ENCODE measurements at regions not wholly inside any gene's neighbourhood (a gene's known extent, or its start where the extent isn't known, plus 50 kb on each side); places are given as distances from the start of the nearest gene placed in this dataset.

- DNase-seq, result no peak
Measured at GRCh38 chr7:73964786-73965185, 63.2 kb upstream of the ELN start.

GRCh38 chr7:73966062-73966940, 61.7 kb upstream of the ELN start:
- no peak for DNase-seq

- DNase-seq, result no peak
Measured at GRCh38 chr7:73966941-73967831, 60.8 kb upstream of the ELN start.

- no peak for DNase-seq
Measured at GRCh38 chr7:73967832-73968290, 60.1 kb upstream of the ELN start.

- no peak for DNase-seq
Measured at GRCh38 chr7:73968487-73968886, 59.5 kb upstream of the ELN start.

GRCh38 chr7:73969991-73970390, 58.0 kb upstream of the ELN start:
- DNase-seq, result no peak

GRCh38 chr7:73970801-73971229, 57.2 kb upstream of the ELN start:
- no peak for DNase-seq

GRCh38 chr7:73971322-73971703, 56.7 kb upstream of the ELN start:
- DNase-seq, result no peak

GRCh38 chr7:73971704-73972341, 56.1 kb upstream of the ELN start:
- no peak for DNase-seq

GRCh38 chr7:73972614-73973013, 55.4 kb upstream of the ELN start:
- DNase-seq, result no peak

GRCh38 chr7:73973091-73973490, 54.9 kb upstream of the ELN start:
- no peak for DNase-seq

GRCh38 chr7:73974101-73974947, 53.6 kb upstream of the ELN start:
- no peak for DNase-seq

GRCh38 chr7:73974948-73975926, 52.7 kb upstream of the ELN start:
- DNase-seq, result no peak

GRCh38 chr7:73976761-73977618, 51.0 kb upstream of the ELN start:
- peak; percentile 34 for DNase-seq

- DNase-seq, result no peak
Measured at GRCh38 chr7:73977619-73978618, 50.1 kb upstream of the ELN start.
